ENCODE measurements at regions not wholly inside any gene's neighbourhood (a gene's known extent, or its start where the extent isn't known, plus 50 kb on each side); places are given as distances from the start of the nearest gene placed in this dataset.

DNA sequence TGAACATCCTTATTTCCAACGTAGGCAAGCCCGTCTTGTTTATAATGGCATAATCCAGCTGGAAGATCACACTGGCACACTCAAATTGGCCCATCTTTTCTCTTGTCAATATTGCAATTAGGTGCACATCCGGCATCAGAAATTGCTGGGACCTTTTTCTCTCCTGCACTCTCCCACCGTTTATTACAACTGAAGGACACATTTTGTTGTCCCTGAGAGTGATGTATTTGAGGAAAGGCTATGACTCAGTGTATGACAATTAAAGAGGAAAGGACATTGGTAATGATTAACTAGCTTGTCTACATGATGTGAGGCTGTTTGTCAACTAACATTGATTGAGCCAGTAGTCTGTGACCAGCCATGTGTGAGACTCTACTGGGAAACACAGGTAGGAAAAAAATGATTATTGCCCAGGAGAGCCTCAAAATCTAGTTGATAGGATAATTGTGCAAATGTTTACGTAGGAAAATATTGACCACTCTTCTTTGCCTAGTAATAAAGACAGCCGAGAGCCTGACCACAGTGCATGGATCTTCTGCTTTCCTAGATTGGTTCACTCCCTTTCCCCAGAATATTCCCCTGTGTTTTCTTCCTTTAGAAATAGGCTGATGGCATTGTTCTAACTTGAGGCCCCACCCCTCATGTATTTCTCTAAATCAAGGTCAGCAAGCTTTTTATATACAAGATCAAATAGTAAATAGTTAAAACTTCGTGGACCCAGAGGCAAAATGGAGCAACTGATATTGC is 230.0 kb upstream of the BTBD3 start:
- no peaks in the 10 kb centered on the region for H3K36me3 Mint-ChIP-seq (ENCODE audit: low read depth)
- DNase-seq (ENCODE audit: low spot score), result no peak
- H3K4me1 Mint-ChIP-seq (ENCODE audit: low read depth), result no peaks in the 10 kb centered on the region
- H3K27me3 Mint-ChIP-seq (ENCODE audit: low read depth), result no peaks in the 10 kb centered on the region
- peaks cover 3% of the 10 kb centered on the region for H3K9me3 Mint-ChIP-seq (ENCODE audit: low read depth)
- H3K4me3 Mint-ChIP-seq (ENCODE audit: unreplicated experiment), result peak overlapping the region; percentile 51
- TF ChIP-seq, protein P1, sequence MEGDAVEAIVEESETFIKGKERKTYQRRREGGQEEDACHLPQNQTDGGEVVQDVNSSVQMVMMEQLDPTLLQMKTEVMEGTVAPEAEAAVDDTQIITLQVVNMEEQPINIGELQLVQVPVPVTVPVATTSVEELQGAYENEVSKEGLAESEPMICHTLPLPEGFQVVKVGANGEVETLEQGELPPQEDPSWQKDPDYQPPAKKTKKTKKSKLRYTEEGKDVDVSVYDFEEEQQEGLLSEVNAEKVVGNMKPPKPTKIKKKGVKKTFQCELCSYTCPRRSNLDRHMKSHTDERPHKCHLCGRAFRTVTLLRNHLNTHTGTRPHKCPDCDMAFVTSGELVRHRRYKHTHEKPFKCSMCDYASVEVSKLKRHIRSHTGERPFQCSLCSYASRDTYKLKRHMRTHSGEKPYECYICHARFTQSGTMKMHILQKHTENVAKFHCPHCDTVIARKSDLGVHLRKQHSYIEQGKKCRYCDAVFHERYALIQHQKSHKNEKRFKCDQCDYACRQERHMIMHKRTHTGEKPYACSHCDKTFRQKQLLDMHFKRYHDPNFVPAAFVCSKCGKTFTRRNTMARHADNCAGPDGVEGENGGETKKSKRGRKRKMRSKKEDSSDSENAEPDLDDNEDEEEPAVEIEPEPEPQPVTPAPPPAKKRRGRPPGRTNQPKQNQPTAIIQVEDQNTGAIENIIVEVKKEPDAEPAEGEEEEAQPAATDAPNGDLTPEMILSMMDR (IDR thresholded peaks at IDR 0.05), result no peak
- H3K27ac Mint-ChIP-seq (ENCODE audit: unreplicated experiment), result no peak overlapping the region

DNA sequence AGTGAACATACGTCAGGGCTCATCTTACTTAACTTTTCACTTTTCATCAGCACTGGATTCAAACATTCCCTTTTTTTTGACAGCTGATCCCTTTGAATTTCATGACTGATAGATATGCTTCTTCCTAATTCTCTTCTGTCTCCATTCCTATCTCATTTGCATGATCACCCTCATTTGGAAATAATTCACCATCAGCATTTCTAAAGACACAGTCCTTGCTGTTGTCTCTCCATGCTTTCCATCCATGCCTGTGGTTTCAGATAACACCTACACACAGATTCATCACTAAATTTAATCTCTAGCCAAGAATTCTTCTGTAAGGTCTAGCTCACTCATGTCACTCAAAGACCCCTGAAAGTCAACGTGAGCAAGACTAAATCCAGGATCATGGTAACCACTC is 228.4 kb upstream of the BTBD3 start:
- TF ChIP-seq, protein P1 (IDR thresholded peaks at IDR 0.05), result no peak
- DNase-seq (ENCODE audit: low spot score), result no peak
- Mint-ChIP-seq H3K4me1 (ENCODE audit: low read depth) (no peaks in the 10 kb centered on the region), H3K27me3 (ENCODE audit: low read depth) (no peaks in the 10 kb centered on the region), H3K9me3 (ENCODE audit: low read depth) (peaks cover 3% of the 10 kb centered on the region), H3K36me3 (ENCODE audit: low read depth) (no peaks in the 10 kb centered on the region), H3K4me3 (ENCODE audit: unreplicated experiment) (no peak overlapping the region), H3K27ac (ENCODE audit: unreplicated experiment) (no peak overlapping the region)

DNA sequence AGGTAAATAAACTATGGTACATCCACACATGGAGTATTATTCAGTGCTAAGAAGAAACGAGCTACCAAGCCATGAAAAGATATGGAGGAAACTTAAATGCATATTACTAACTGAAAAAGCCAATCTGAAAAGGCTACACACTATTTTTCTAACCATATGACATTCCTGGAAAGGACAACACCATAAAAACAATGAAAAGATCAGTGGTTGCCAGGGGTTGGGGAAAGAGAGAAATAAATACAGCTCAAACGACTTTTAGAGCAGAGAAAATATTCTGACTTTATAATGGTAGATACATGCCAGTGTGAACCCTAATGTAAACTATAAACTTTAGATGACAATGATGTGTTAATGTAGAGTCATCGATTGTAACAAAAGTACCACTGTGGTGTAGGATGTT is 225.9 kb upstream of the BTBD3 start:
- peaks cover 7% of the 10 kb centered on the region for H3K4me1 Mint-ChIP-seq (ENCODE audit: low read depth)
- no peak overlapping the region for H3K4me3 Mint-ChIP-seq (ENCODE audit: unreplicated experiment)
- H3K27me3 Mint-ChIP-seq (ENCODE audit: low read depth), result no peaks in the 10 kb centered on the region
- H3K36me3 Mint-ChIP-seq (ENCODE audit: low read depth), result no peaks in the 10 kb centered on the region
- DNase-seq (ENCODE audit: low spot score), result no peak
- TF ChIP-seq, protein P1 (IDR thresholded peaks at IDR 0.05), result no peak
- H3K9me3 Mint-ChIP-seq (ENCODE audit: low read depth), result peaks cover 3% of the 10 kb centered on the region
- H3K27ac Mint-ChIP-seq (ENCODE audit: unreplicated experiment), result no peak overlapping the region

DNA sequence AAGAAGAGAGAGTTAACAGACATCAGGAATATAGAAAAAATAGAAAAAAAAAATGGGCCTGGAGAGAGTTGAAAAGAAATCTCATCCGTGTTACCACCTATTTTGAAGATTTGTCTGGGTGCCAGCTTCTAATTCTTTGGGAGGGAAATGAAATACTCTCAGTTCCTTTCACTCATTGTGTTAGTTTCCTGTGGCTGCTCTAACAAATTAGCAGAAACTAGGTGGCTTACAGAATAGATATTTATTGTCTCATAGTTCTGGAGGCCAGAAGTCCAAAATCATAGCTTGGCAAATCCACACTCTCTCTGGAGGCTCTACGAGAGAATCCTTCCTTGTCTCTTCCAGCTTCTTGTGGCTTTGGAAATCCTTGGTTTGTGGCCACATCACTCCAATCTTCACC is 225.1 kb upstream of the BTBD3 start:
- Mint-ChIP-seq H3K4me1 (ENCODE audit: low read depth) (peaks cover 7% of the 10 kb centered on the region), H3K9me3 (ENCODE audit: low read depth) (peaks cover 3% of the 10 kb centered on the region), H3K4me3 (ENCODE audit: unreplicated experiment) (no peak overlapping the region), H3K27ac (ENCODE audit: unreplicated experiment) (no peak overlapping the region), H3K36me3 (ENCODE audit: low read depth) (no peaks in the 10 kb centered on the region), H3K27me3 (ENCODE audit: low read depth) (no peaks in the 10 kb centered on the region)
- TF ChIP-seq, protein P1 (IDR thresholded peaks at IDR 0.05), result no peak
- DNase-seq (ENCODE audit: low spot score), result no peak

DNA sequence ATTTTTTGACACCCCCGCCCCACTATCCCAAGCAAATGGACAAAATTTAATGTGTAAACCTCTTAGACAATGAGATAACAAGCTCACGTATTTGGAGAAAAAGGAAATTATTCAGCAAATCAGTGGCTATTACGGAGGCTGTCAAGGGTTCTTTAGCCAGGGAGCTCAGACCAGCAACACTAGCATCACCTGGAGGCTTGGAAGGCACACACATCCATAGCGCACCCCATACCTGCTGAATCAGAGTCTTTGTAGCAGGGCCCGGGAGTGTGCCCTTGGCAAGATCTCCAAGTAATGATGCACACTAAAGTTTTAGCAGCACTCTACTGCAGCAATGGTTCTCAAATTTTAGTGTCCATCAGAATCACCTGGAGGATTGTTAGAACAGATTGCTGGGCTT is 223.2 kb upstream of the BTBD3 start:
- Mint-ChIP-seq H3K27ac (ENCODE audit: unreplicated experiment) (no peak overlapping the region), H3K27me3 (ENCODE audit: low read depth) (no peaks in the 10 kb centered on the region), H3K9me3 (ENCODE audit: low read depth) (peaks cover 3% of the 10 kb centered on the region), H3K4me3 (ENCODE audit: unreplicated experiment) (no peak overlapping the region), H3K4me1 (ENCODE audit: low read depth) (peaks cover 7% of the 10 kb centered on the region), H3K36me3 (ENCODE audit: low read depth) (no peaks in the 10 kb centered on the region)
- TF ChIP-seq, protein P1 (IDR thresholded peaks at IDR 0.05), result no peak
- DNase-seq (ENCODE audit: low spot score), result no peak
